Lung microvascular endothelial cell (primary cell): ENCODE measurements at regions not wholly inside any gene's neighbourhood (a gene's known extent, or its start where the extent isn't known, plus 50 kb on each side); places are given as distances from the start of the nearest gene placed in this dataset.
A peak's percentile ranks its signal among the peaks of the same experiment; 100 is the strongest.
"Not testable (repeated sequence)": the region's sequence is repeated elsewhere in the genome, so short reads cannot be mapped to it uniquely, and the experiment has no call there.

Experiments used
- DNase-seq, 2 donors: peaks; one replicate each; pipeline versions ENCODE4 v3.0.0 to v3.0.0-alpha.2; 2010; ENCODE audit warnings: low read depth in 2 of 2

DNA sequence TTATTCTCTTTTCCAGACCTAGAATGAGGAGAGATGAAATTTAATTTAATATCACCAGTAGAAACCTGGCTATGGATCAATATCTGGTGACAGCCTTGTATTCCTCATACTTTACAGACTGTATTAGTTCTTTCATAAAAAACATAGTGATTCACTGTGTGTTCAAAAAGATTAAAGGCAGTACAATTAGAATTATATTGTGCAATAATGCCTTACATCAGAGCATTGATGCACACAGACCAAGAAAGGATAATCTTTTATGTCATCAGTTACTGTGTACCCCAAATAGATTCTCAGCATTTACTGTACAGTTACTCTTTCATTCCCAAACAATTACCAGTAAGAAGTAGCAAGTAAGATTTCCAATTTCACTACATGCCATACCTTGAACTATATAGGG lies 260.5 kb upstream of the ANXA10 start:
- DNase-seq = no peak

DNA sequence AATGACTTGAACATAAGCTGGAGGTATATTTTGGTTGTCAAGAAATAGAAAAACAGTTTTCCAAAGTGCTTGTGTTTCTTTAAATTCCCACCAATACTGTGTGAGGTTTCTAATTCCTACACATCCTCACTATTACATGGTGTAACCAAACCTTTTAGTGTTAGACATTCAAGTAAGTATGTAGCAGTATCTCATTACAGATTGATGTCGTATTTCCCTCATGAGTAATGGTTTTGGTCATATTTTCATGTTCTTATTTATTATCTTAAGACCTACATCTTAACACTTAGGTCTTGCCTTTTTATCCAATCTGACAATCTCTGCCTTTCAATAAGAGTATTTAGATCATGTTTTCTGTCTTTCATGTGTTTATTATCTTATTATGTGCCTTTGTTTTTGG lies 253.7 kb upstream of the ANXA10 start:
- no peak for DNase-seq

- DNase-seq = no peak
These were observed 249.8 kb upstream of the ANXA10 start for GRCh38 chr4:167842487-167842886.

GRCh38 chr4:167854881-167855280 lies 237.5 kb upstream of the ANXA10 start:
- DNase-seq = no peak

- DNase-seq = not testable (repeated sequence)
These were observed 234.2 kb upstream of the ANXA10 start for GRCh38 chr4:167858127-167858526.

DNA sequence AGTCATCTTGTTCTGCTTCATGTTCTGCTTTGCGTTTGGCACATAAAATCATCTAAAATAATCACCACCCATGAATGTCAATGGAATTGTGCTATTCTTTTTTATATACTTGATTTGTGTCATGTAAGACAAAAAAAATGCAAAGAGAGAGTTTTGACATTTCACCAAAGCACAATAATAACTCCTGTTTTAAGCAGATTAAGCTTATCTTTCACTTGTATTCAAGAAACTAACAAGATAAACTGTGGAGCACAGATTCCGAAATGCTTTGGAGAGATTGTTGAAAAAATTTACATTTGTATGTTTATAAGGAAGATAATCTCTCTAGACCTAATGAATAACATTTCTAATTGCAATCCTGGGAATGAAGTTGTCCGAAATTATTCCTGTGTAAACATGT lies 225.1 kb upstream of the ANXA10 start:
- no peak for DNase-seq

GRCh38 chr4:167868163-167868562 lies 224.2 kb upstream of the ANXA10 start:
- DNase-seq = no peak

- DNase-seq = no peak
These were observed 218.8 kb upstream of the ANXA10 start for GRCh38 chr4:167873496-167873895.

DNA sequence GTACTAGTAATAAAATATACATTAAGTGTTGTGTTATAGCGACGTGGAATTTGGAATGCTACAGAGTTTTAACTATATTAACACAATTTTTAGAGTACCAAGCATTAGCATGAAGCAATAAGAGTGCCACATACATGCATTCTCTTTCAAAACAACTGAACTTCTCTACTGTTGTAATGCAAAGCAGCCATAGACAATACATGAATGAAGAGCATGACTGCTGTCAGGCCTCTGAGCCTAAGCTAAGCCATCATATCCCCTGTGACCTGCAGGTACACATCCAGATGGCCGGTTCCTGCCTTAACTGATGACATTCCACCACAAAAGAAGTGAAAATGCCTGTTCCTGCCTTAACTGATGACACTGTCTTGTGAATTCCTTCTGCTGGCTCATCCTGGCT lies 216.2 kb upstream of the ANXA10 start:
- DNase-seq = not testable (repeated sequence)

- not testable (repeated sequence) for DNase-seq
These were observed 214.5 kb upstream of the ANXA10 start for GRCh38 chr4:167877826-167878225.

GRCh38 chr4:167883266-167883665 lies 209.1 kb upstream of the ANXA10 start:
- no peak for DNase-seq

DNA sequence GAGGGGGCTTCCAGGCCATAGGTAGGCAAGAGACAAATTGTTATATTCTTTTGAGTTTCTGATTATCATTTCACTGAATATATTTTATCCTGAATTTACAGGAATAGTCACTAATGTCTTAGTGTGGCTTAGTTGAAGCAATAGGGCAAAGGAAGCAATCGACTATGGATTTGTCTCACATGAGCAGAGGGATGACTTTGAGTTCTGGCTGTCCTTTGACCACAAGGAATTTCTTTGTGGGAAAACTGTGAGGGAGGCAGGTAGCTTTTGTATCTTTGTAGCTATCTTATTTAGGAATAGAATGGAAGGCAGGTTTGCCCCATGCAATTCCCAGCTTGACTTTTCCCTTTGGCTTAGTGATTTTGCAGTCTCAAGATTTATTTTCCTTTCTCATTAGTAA lies 207.3 kb upstream of the ANXA10 start:
- DNase-seq = no peak

DNA sequence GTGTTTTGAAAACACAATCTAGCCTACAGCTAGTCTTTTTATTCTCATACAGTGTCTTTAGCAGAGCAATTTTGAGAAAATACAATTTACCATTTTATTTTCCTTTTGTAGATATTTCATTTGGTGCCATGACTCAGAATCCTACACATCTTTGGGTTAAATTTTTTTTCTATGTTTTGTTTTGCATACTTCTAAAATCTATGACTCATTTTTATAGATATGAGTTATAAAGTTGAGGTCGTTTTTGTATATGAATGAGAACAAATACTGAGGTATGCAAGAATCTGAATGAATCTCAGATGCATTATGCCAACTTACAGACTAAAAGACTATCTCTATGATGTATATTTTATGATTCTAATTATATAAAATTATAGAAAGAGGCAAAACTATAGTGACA lies 206.5 kb upstream of the ANXA10 start:
- no peak for DNase-seq

DNA sequence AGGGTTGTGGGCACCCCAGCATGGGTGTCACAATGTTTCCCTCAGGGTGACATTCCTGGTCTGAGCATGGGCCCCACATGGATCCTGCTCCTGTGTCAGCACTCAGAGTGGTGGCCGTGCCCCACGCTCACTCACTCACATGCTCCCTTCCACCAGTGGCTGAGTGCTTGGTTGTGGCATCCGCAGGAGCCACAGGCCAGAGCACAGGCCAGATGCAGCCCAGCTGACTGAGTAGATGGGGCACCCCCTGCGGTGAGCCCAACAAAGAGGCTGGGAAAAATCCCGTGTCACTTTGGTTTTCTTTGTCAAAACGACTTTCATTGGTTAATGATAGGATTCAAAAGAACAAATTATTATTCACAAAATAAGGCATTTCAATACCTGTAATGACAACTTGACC lies 204.6 kb upstream of the ANXA10 start:
- DNase-seq = no peak

- no peak for DNase-seq
These were observed 202.1 kb upstream of the ANXA10 start for GRCh38 chr4:167890226-167890625.

DNA sequence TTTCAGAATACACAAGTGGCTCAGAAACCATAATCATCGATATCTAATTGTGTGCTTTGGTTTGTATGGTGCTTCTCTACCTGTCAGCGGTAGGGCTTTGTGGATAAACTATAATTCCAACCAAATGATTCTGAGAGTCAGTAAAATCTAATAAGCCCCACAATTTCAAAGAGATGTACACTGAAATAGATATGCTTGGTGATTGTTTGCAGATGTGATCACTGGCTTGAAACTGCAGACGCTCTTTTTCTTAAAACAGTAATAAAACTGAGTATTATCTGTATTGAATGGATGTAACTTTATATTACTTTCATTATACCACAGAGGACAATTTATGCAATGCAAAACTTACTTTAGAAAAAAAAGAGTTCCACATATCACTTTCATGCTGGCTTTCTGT lies 198.8 kb upstream of the ANXA10 start:
- DNase-seq = no peak

GRCh38 chr4:167896260-167896659 lies 196.1 kb upstream of the ANXA10 start:
- not testable (repeated sequence) for DNase-seq

GRCh38 chr4:167897116-167897515 lies 195.2 kb upstream of the ANXA10 start:
- DNase-seq = peak; percentile 73 to 95

DNA sequence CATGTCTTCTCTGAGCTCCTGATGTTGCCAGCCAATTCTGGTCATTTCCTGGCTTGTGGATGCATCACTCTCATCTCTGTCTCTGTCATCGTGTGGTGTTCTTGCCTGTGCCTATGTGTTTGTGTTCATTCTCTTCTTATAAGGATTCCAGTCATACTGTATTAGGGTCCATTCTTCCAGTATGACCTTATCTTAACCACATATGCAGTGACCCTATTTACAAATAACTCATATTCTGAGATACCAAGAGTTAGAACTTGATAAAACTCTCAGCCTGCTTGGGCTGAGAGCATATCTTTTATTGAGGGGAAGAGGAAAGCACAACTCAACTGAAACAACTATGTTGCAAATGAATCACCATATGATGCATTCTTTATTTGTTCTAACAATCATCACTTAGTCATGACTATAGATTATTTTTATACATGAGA lies 189.0 kb upstream of the ANXA10 start:
- DNase-seq = peak; percentile 35 to 60

- no peak for DNase-seq
These were observed 185.5 kb upstream of the ANXA10 start for GRCh38 chr4:167906851-167907250.

DNA sequence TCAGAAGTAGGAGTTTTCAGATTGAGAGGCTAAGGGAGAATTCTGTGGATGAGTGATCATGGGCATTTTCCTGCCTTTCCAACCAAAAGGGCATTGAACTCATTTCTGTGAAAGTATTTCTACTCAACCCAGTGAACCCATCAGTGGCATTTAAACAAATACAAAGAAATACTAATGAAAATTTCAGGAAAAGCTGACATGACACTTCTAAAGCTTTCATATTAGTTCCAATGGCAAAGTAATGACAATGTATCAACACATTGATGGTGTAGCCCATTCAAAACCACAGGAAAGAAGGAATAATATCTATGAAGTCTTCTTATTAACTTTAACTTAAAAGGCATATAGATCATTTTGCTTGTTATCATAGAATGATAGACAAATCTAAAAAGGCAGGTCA lies 183.5 kb upstream of the ANXA10 start:
- no peak for DNase-seq

GRCh38 chr4:167912535-167912934 lies 179.8 kb upstream of the ANXA10 start:
- not testable (repeated sequence) for DNase-seq

GRCh38 chr4:167918077-167918476 lies 174.3 kb upstream of the ANXA10 start:
- no peak for DNase-seq

DNA sequence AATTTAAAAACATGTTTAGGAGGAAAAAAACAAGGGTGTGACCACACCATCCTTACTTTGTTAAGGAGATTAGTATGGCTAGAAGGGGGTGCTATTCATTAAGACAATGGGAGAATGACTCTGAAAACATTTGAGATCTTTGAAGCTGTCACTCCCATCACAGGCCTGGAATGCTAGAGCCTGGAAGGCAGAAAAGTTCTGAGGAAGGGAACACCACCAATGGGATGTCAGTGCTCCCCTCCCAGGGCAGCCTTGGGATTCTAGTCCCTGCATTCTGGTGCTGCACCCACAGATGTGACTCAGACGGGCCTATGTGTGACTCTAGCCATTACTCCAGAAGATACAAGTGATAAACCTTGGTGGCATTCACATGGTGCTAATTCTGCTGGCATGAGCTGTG lies 162.2 kb upstream of the ANXA10 start:
- DNase-seq = no peak

- no peak for DNase-seq
These were observed 158.1 kb upstream of the ANXA10 start for GRCh38 chr4:167934216-167934615.
